ENCODE measurements at regions not wholly inside any gene's neighbourhood (a gene's known extent, or its start where the extent isn't known, plus 50 kb on each side); places are given as distances from the start of the nearest gene placed in this dataset.

GRCh38 chr3:107929088-107929487, 161.7 kb downstream of the CD47 start:
- Histone ChIP-seq H3F3A (ENCODE audit: insufficient read depth) (no peaks in the 10 kb centered on the region), H3K9me3 (ENCODE audit: low read depth) (no peaks in the 10 kb centered on the region), H4K20me1 (ENCODE audit: insufficient read depth) (no peaks in the 10 kb centered on the region), H3K79me2 (ENCODE audit: insufficient read depth) (no peaks in the 10 kb centered on the region), H2AFZ (no peak overlapping the region), H3K36me3 (ENCODE audit: low read depth) (no peaks in the 10 kb centered on the region), H3K4me1 (ENCODE audit: insufficient read depth) (0 out of 2 replicates have a peak, but pooled peaks cover 3% of the 10 kb centered on the region), H3K9ac (no peak overlapping the region), H3K27me3 (replicated peaks; ENCODE audit: insufficient read depth) (no peaks in the 10 kb centered on the region), H3K4me2 (ENCODE audit: unreplicated experiment) (no peak overlapping the region), H3K9me2 (ENCODE audit: insufficient read depth) (no peaks in the 10 kb centered on the region), H3K4me3 (no peak overlapping the region), H3K27ac (no peak overlapping the region)
- WGBS, 2 experiments (ENCODE audit: low coverage in 1 of 2, low lambda C conversion rate in 2 of 2, missing lambda C conversion rate in 2 of 2) = 96 to 98% methylated on average over 3 of the region's 3 CpGs
- no peak for TF ChIP-seq EZH2phosphoT487 (IDR thresholded peaks at IDR 0.05; ENCODE audit: insufficient read depth, low read depth)
- TF ChIP-seq EZH2 (IDR thresholded peaks at IDR 0.05; ENCODE audit: insufficient read depth, poor library complexity, severe bottlenecking) = no peak
- DNase-seq = no peak
- in situ Hi-C loops (cut with MboI) = loop anchor here (10.0 kb wide), 1 partner anchor 546 kb away; no protein-coding TSS in a partner anchor

- DNase-seq = peak; percentile 72
- Histone ChIP-seq H3K9ac (peak overlapping the region; percentile 63), H3K9me2 (ENCODE audit: insufficient read depth) (no peaks in the 10 kb centered on the region), H3K9me3 (ENCODE audit: low read depth) (no peaks in the 10 kb centered on the region), H3K79me2 (ENCODE audit: insufficient read depth) (no peaks in the 10 kb centered on the region), H2AFZ (peak overlapping the region; percentile 87), H3K4me1 (ENCODE audit: insufficient read depth) (0 out of 2 replicates have a peak, but pooled peaks cover 3% of the 10 kb centered on the region), H3K36me3 (ENCODE audit: low read depth) (no peaks in the 10 kb centered on the region), H3K4me2 (ENCODE audit: unreplicated experiment) (peak overlapping the region; percentile 84), H3K27me3 (replicated peaks; ENCODE audit: insufficient read depth) (no peaks in the 10 kb centered on the region), H3K27ac (no peak overlapping the region), H4K20me1 (ENCODE audit: insufficient read depth) (no peaks in the 10 kb centered on the region), H3F3A (ENCODE audit: insufficient read depth) (no peaks in the 10 kb centered on the region), H3K4me3 (peak overlapping the region; percentile 74)
- TF ChIP-seq EZH2phosphoT487 (IDR thresholded peaks at IDR 0.05; ENCODE audit: insufficient read depth, low read depth) = no peak
- no peak for TF ChIP-seq EZH2 (IDR thresholded peaks at IDR 0.05; ENCODE audit: insufficient read depth, poor library complexity, severe bottlenecking)
- 0 to 1% methylated on average over 8 of the region's 8 CpGs for WGBS, 2 experiments (ENCODE audit: low coverage in 1 of 2, low lambda C conversion rate in 2 of 2, missing lambda C conversion rate in 2 of 2)
- in situ Hi-C loops (cut with MboI) = loop anchor here (10.0 kb wide), 1 partner anchor 547 kb away; no protein-coding TSS in a partner anchor
These were observed 162.8 kb downstream of the CD47 start for GRCh38 chr3:107928084-107928445.

GRCh38 chr3:107927361-107928083, 163.3 kb downstream of the CD47 start:
- H3K4me3 ChIP-seq = peak overlapping the region; percentile 74
- H3K9me3 ChIP-seq (ENCODE audit: low read depth) = no peaks in the 10 kb centered on the region
- no peaks in the 10 kb centered on the region for H3K36me3 ChIP-seq (ENCODE audit: low read depth)
- H3K4me2 ChIP-seq (ENCODE audit: unreplicated experiment) = peak overlapping the region; percentile 84
- no peaks in the 10 kb centered on the region for H3F3A ChIP-seq (ENCODE audit: insufficient read depth)
- no peaks in the 10 kb centered on the region for H3K27me3 ChIP-seq (replicated peaks; ENCODE audit: insufficient read depth)
- DNase-seq = peak; percentile 88
- no peaks in the 10 kb centered on the region for H3K9me2 ChIP-seq (ENCODE audit: insufficient read depth)
- WGBS, 2 experiments (ENCODE audit: low coverage in 1 of 2, low lambda C conversion rate in 2 of 2, missing lambda C conversion rate in 2 of 2) = 1 to 2% methylated on average over 50 to 55 of the region's 55 CpGs
- H4K20me1 ChIP-seq (ENCODE audit: insufficient read depth) = no peaks in the 10 kb centered on the region
- peak overlapping the region; percentile 87 for H2AFZ ChIP-seq
- no peak overlapping the region for H3K27ac ChIP-seq
- peak overlapping the region; percentile 63 for H3K9ac ChIP-seq
- 0 out of 2 replicates have a peak, but pooled peaks cover 3% of the 10 kb centered on the region for H3K4me1 ChIP-seq (ENCODE audit: insufficient read depth)
- TF ChIP-seq EZH2 (IDR thresholded peaks at IDR 0.05; ENCODE audit: insufficient read depth, poor library complexity, severe bottlenecking) (no peak), EZH2phosphoT487 (IDR thresholded peaks at IDR 0.05; ENCODE audit: insufficient read depth, low read depth) (no peak)
- no peaks in the 10 kb centered on the region for H3K79me2 ChIP-seq (ENCODE audit: insufficient read depth)
- in situ Hi-C loops (cut with MboI) = loop anchor here (10.0 kb wide), 1 partner anchor 547 kb away; no protein-coding TSS in a partner anchor

- H3K27ac ChIP-seq = no peak overlapping the region
- no peaks in the 10 kb centered on the region for H3K9me3 ChIP-seq (ENCODE audit: low read depth)
- H3K36me3 ChIP-seq (ENCODE audit: low read depth) = no peaks in the 10 kb centered on the region
- peaks cover 3% of the 10 kb centered on the region; the same call in 1 of the 2 replicates for H3K27me3 ChIP-seq (replicated peaks; ENCODE audit: insufficient read depth)
- 0 out of 2 replicates have a peak, but pooled peaks cover 3% of the 10 kb centered on the region for H3K4me1 ChIP-seq (ENCODE audit: insufficient read depth)
- no peak overlapping the region for H3K4me3 ChIP-seq
- in situ Hi-C loops (cut with MboI) = loop anchor here (10.0 kb wide), 1 partner anchor 549 kb away; no protein-coding TSS in a partner anchor
- H4K20me1 ChIP-seq (ENCODE audit: insufficient read depth) = no peaks in the 10 kb centered on the region
- TF ChIP-seq EZH2phosphoT487 (IDR thresholded peaks at IDR 0.05; ENCODE audit: insufficient read depth, low read depth) (no peak), EZH2 (IDR thresholded peaks at IDR 0.05; ENCODE audit: insufficient read depth, poor library complexity, severe bottlenecking) (no peak)
- H2AFZ ChIP-seq = no peak overlapping the region
- no peaks in the 10 kb centered on the region for H3K9me2 ChIP-seq (ENCODE audit: insufficient read depth)
- H3K9ac ChIP-seq = no peak overlapping the region
- DNase-seq = no peak
- 92 to 96% methylated on average over 5 of the region's 5 CpGs for WGBS, 2 experiments (ENCODE audit: low coverage in 1 of 2, low lambda C conversion rate in 2 of 2, missing lambda C conversion rate in 2 of 2)
- no peaks in the 10 kb centered on the region for H3K79me2 ChIP-seq (ENCODE audit: insufficient read depth)
- no peak overlapping the region for H3K4me2 ChIP-seq (ENCODE audit: unreplicated experiment)
- H3F3A ChIP-seq (ENCODE audit: insufficient read depth) = no peaks in the 10 kb centered on the region
These were observed 165.0 kb downstream of the CD47 start for GRCh38 chr3:107925851-107926250.
